ENCODE measurements at regions not wholly inside any gene's neighbourhood (a gene's known extent, or its start where the extent isn't known, plus 50 kb on each side); places are given as distances from the start of the nearest gene placed in this dataset.

DNA sequence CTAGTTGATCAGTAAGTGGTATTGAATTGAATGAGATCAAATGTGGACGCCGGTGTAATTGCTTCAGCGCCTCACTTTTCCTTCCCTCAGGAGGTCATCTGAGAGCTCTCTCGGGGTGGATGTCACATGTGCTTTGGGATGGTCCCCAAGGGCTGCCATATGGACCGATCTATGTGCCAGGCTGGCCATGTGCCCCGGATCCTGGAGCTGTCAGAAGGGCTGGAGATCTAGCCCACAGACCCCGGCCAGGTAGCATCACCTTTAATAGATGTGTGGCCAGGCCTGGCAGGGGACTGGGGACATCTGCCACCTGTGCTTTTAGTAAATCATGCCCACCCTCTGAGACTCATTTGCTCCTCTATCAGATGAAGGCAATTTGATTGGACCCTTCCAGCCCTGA, 95.3 kb upstream of the CRHR1 start:
- Mint-ChIP-seq H3K27me3 (ENCODE audit: low read depth) (peaks cover 49% of the 10 kb centered on the region), H3K9me3 (no peaks in the 10 kb centered on the region), H3K4me3 (no peak overlapping the region), H3K36me3 (no peaks in the 10 kb centered on the region), H3K27ac (no peak overlapping the region), H3K4me1 (no peaks in the 10 kb centered on the region)
- TF ChIP-seq, protein P1, sequence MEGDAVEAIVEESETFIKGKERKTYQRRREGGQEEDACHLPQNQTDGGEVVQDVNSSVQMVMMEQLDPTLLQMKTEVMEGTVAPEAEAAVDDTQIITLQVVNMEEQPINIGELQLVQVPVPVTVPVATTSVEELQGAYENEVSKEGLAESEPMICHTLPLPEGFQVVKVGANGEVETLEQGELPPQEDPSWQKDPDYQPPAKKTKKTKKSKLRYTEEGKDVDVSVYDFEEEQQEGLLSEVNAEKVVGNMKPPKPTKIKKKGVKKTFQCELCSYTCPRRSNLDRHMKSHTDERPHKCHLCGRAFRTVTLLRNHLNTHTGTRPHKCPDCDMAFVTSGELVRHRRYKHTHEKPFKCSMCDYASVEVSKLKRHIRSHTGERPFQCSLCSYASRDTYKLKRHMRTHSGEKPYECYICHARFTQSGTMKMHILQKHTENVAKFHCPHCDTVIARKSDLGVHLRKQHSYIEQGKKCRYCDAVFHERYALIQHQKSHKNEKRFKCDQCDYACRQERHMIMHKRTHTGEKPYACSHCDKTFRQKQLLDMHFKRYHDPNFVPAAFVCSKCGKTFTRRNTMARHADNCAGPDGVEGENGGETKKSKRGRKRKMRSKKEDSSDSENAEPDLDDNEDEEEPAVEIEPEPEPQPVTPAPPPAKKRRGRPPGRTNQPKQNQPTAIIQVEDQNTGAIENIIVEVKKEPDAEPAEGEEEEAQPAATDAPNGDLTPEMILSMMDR (IDR thresholded peaks at IDR 0.05; ENCODE audit: unreplicated experiment) = no peak
- no peak for DNase-seq (ENCODE audit: low spot score in 2 of 2, unreplicated experiment in 2 of 2)

DNA sequence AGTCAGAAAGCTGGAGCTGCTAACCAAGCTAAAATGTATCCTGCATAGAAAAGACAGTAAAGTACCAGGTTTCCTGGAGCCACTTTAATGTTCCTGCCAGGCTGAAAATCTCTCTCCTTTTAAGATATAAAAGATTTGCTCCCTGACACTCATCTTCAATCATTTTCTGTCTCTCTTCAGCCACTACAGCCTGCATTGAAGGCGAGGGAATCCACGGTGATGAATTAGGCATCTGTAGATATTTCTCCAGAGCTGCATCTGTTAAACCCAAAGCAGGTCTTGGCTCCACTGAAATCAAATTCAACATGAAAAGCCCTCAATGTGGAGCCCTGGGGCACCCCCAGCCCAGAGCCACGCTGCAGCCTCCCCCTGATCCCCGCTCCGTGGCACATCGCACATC, 94.7 kb upstream of the CRHR1 start:
- Mint-ChIP-seq H3K4me3 (no peak overlapping the region), H3K27ac (no peak overlapping the region), H3K9me3 (no peaks in the 10 kb centered on the region), H3K4me1 (no peaks in the 10 kb centered on the region), H3K36me3 (no peaks in the 10 kb centered on the region), H3K27me3 (ENCODE audit: low read depth) (peaks cover 53% of the 10 kb centered on the region)
- no peak for DNase-seq (ENCODE audit: low spot score in 2 of 2, unreplicated experiment in 2 of 2)
- TF ChIP-seq, protein P1 (IDR thresholded peaks at IDR 0.05; ENCODE audit: unreplicated experiment) = no peak

DNA sequence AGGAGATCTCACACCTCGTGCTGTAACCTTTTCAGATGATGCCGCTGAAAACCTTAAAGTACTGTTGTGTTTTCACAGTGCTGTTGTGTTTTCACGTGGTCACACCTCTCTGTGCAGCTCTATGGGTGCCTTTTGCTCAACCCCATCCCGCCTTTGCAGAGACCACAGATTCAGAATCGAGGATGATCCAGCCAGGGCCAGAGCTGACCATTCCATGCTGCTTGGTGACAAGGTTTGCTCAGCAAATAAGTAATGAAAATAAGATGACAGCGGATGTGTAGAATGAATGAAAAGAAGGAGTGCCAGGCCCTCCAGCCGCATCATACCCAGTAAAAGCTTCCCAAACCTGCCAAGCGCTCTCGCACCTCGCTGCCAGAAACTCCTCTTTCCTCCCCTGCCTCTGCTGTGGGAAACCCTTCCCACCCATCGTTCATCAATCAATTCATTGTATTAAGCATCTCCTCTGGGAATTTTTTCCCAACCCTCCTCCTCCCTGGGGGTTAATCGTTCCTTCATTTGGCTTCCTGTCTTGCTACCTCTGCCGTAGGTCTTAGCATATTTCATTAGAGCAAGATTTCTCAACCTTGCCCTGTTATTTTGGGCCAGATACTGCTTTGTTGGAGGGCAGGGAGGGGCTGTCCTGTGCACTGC, 93.4 kb upstream of the CRHR1 start:
- no peak for DNase-seq (ENCODE audit: low spot score in 2 of 2, unreplicated experiment in 2 of 2)
- Mint-ChIP-seq H3K36me3 (no peaks in the 10 kb centered on the region), H3K27me3 (ENCODE audit: low read depth) (peaks cover 58% of the 10 kb centered on the region), H3K4me3 (no peak overlapping the region), H3K27ac (no peak overlapping the region), H3K9me3 (no peaks in the 10 kb centered on the region), H3K4me1 (no peaks in the 10 kb centered on the region)
- TF ChIP-seq, protein P1 (IDR thresholded peaks at IDR 0.05; ENCODE audit: unreplicated experiment) = no peak

DNA sequence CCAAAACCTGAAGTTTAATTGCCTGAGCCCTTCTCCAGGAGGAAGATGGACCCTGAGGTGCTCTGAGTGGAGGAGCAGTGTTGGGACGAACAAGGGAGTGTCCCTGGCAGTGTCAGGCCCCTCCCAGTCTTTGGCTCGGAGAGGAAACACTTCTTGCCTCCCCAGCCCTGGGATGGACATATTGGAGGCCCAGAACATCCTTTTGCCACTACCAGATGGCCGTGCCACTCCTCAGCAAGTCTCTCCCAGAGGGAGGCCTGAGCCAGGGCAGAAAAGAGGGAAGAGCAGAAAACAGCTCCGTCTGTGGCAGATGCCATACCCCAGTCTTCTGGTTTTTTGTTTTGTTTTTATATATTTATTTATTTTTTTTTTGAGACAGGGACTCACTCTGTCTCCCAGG, 91.5 kb upstream of the CRHR1 start:
- TF ChIP-seq, protein P1 (IDR thresholded peaks at IDR 0.05; ENCODE audit: unreplicated experiment) = no peak
- H3K27me3 Mint-ChIP-seq (ENCODE audit: low read depth) = peaks cover 68% of the 10 kb centered on the region
- no peak overlapping the region for H3K27ac Mint-ChIP-seq
- no peak overlapping the region for H3K4me3 Mint-ChIP-seq
- H3K4me1 Mint-ChIP-seq = no peaks in the 10 kb centered on the region
- no peaks in the 10 kb centered on the region for H3K9me3 Mint-ChIP-seq
- DNase-seq (ENCODE audit: low spot score in 2 of 2, unreplicated experiment in 2 of 2) = no peak
- no peaks in the 10 kb centered on the region for H3K36me3 Mint-ChIP-seq

DNA sequence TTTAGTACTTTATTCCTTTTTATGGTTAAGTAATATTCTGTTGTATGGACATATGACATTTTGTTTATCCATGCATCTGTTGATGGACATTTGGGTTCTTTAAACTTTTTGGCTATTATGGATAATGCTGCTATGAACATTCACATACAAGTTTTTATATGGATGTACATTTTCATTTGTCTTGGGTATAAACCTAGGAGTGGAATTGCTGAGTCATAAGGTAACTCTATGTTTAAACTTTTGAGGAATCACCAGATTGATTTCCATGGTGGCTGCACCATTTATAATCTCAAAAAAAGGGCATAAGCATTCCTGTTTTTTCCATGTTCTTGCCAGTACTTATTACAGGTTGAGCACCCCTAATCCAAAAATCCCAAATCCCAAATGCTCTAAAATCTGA, 90.3 kb upstream of the CRHR1 start:
- Mint-ChIP-seq H3K27ac (no peak overlapping the region), H3K9me3 (no peaks in the 10 kb centered on the region), H3K36me3 (no peaks in the 10 kb centered on the region), H3K4me1 (no peaks in the 10 kb centered on the region), H3K27me3 (ENCODE audit: low read depth) (peaks cover 73% of the 10 kb centered on the region), H3K4me3 (no peak overlapping the region)
- DNase-seq (ENCODE audit: low spot score in 2 of 2, unreplicated experiment in 2 of 2) = no peak
- TF ChIP-seq, protein P1 (IDR thresholded peaks at IDR 0.05; ENCODE audit: unreplicated experiment) = no peak

DNA sequence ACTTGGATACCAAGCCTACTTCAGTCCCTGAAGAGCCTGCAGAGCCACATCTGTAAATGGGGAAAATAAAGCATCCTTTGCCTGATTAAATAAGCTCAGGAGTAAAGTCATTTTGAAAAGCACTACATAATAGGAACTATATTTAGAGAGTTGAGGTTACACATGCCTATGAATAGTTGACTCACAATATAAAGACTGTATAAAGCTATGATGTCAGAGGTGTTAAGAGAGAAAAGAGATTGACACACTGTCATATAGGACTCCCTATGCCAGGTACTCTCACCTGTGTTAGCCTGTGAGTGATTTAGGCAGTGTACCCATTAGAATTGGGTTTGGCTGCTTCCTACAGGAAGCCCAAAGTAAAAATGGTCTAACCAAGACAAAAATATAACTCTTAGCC, 87.7 kb upstream of the CRHR1 start:
- Mint-ChIP-seq H3K4me1 (no peaks in the 10 kb centered on the region), H3K36me3 (no peaks in the 10 kb centered on the region), H3K27ac (no peak overlapping the region), H3K27me3 (ENCODE audit: low read depth) (peaks cover 67% of the 10 kb centered on the region), H3K4me3 (no peak overlapping the region), H3K9me3 (no peaks in the 10 kb centered on the region)
- TF ChIP-seq, protein P1 (IDR thresholded peaks at IDR 0.05; ENCODE audit: unreplicated experiment) = no peak
- DNase-seq (ENCODE audit: low spot score in 2 of 2, unreplicated experiment in 2 of 2) = no peak

All from mesothelial cell of epicardium (in vitro differentiated cells).